ENCODE measurements at regions not wholly inside any gene's neighbourhood (a gene's known extent, or its start where the extent isn't known, plus 50 kb on each side); places are given as distances from the start of the nearest gene placed in this dataset.
"Not testable (repeated sequence)": the region's sequence is repeated elsewhere in the genome, so short reads cannot be mapped to it uniquely, and the experiment has no call there.

- no peak for DNase-seq (ENCODE audit: low read depth, low spot score)
- in situ Hi-C loops (cut with HindIII; ENCODE audit: low pct_unique_long_range_greater_than_20kb, low sequenced_read_pairs): no loop called here
Observed at GRCh38 chr1:47491341-47491753, 53.5 kb downstream of the FOXD2 start.

GRCh38 chr1:47495176-47495713 is 57.4 kb downstream of the FOXD2 start:
- in situ Hi-C loops (cut with HindIII; ENCODE audit: low pct_unique_long_range_greater_than_20kb, low sequenced_read_pairs): no loop called here

GRCh38 chr1:47498551-47498950 is 60.7 kb downstream of the FOXD2 start:
- in situ Hi-C loops (cut with HindIII; ENCODE audit: low pct_unique_long_range_greater_than_20kb, low sequenced_read_pairs): no loop called here

More at GRCh38 chr1:47495176-47495713, 57.4 kb downstream of the FOXD2 start:
- no peak for DNase-seq (ENCODE audit: low read depth, low spot score)

GRCh38 chr1:47501069-47501468 is 63.2 kb downstream of the FOXD2 start:
- no peak for DNase-seq (ENCODE audit: low read depth, low spot score)
- in situ Hi-C loops (cut with HindIII; ENCODE audit: low pct_unique_long_range_greater_than_20kb, low sequenced_read_pairs): no loop called here

More at GRCh38 chr1:47498551-47498950, 60.7 kb downstream of the FOXD2 start:
- no peak for DNase-seq (ENCODE audit: low read depth, low spot score)

GRCh38 chr1:47502746-47503370 is 65.0 kb downstream of the FOXD2 start:
- in situ Hi-C loops (cut with HindIII; ENCODE audit: low pct_unique_long_range_greater_than_20kb, low sequenced_read_pairs): no loop called here
- DNase-seq (ENCODE audit: low read depth, low spot score): no peak

GRCh38 chr1:47504840-47505239 is 67.0 kb downstream of the FOXD2 start:
- DNase-seq (ENCODE audit: low read depth, low spot score); in situ Hi-C loops (cut with HindIII; ENCODE audit: low pct_unique_long_range_greater_than_20kb, low sequenced_read_pairs): not testable (repeated sequence)

GRCh38 chr1:47505267-47505666 is 67.4 kb downstream of the FOXD2 start:
- DNase-seq (ENCODE audit: low read depth, low spot score): no peak
- in situ Hi-C loops (cut with HindIII; ENCODE audit: low pct_unique_long_range_greater_than_20kb, low sequenced_read_pairs): no loop called here

DNA sequence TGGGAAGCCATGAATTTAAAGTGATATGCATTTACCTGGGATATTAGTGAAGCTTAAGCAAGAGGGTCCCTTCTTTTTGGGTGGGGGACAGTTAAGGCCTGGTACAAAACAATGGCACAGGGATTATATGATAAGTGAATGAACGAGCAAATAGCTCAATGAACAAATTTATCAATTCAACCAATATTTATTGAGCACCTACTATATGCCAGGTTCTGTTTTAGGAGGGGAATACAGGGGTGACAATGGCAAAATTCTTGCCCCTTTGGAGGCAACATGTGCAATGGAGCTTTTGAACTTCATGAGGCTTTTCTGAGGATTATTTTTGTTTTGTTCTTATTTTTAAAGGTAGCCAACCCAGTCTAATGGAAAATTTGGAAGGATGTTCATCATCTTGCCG is 68.2 kb downstream of the FOXD2 start:
- DNase-seq (ENCODE audit: low read depth, low spot score): no peak
- in situ Hi-C loops (cut with HindIII; ENCODE audit: low pct_unique_long_range_greater_than_20kb, low sequenced_read_pairs): no loop called here

DNA sequence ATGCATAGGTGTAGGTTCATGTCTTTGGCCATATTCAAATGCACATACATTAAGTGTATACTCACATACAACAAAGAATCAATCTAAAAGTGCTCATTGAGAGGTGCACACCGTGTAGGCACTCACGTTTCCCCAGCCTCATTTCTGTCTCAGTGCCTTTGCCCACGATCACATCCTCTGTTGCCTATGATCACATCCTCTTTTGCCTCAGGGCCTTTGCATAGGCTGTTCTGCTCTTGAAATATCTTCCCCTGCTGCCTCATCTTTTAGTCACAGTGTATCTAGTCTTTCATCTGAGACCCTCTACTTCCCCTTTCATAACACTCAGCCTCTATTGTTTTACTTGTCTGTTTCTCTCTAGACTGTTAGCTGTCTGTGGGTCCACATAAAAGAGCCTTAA is 69.3 kb downstream of the FOXD2 start:
- DNase-seq (ENCODE audit: low read depth, low spot score): no peak

GRCh38 chr1:47507881-47508701 is 70.2 kb downstream of the FOXD2 start:
- in situ Hi-C loops (cut with HindIII; ENCODE audit: low pct_unique_long_range_greater_than_20kb, low sequenced_read_pairs): no loop called here
- DNase-seq (ENCODE audit: low read depth, low spot score): no peak

More for the DNA sequence above, 69.3 kb downstream of the FOXD2 start:
- in situ Hi-C loops (cut with HindIII; ENCODE audit: low pct_unique_long_range_greater_than_20kb, low sequenced_read_pairs): no loop called here

GRCh38 chr1:47508702-47509431 is 71.0 kb downstream of the FOXD2 start:
- DNase-seq (ENCODE audit: low read depth, low spot score): no peak
- in situ Hi-C loops (cut with HindIII; ENCODE audit: low pct_unique_long_range_greater_than_20kb, low sequenced_read_pairs): no loop called here

- in situ Hi-C loops (cut with HindIII; ENCODE audit: low pct_unique_long_range_greater_than_20kb, low sequenced_read_pairs): no loop called here
- no peak for DNase-seq (ENCODE audit: low read depth, low spot score)
Observed at GRCh38 chr1:47510282-47510811, 72.5 kb downstream of the FOXD2 start.

GRCh38 chr1:47511825-47512224 is 74.0 kb downstream of the FOXD2 start:
- no peak for DNase-seq (ENCODE audit: low read depth, low spot score)
- in situ Hi-C loops (cut with HindIII; ENCODE audit: low pct_unique_long_range_greater_than_20kb, low sequenced_read_pairs): no loop called here

DNA sequence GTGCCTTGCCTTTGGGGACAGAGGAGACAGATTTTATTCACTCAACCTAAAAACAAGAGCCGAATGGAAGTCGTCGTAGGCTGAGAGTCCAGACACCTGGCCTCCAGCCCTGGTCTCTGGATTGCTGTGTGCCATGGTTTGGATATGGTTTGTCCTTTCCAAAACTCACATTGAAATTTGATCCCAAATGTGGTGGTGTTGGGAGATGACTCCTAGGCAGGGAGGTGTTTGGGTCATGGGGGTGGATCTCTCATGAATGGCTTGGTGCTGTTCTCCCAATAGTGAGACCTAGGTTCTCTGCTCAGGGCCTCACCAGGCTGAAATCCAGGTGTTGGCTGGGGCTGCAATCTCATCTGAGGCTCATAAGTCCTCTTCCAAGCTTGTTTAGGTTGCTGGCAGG is 75.5 kb downstream of the FOXD2 start:
- no peak for DNase-seq (ENCODE audit: low read depth, low spot score)
- in situ Hi-C loops (cut with HindIII; ENCODE audit: low pct_unique_long_range_greater_than_20kb, low sequenced_read_pairs): no loop called here

DNA sequence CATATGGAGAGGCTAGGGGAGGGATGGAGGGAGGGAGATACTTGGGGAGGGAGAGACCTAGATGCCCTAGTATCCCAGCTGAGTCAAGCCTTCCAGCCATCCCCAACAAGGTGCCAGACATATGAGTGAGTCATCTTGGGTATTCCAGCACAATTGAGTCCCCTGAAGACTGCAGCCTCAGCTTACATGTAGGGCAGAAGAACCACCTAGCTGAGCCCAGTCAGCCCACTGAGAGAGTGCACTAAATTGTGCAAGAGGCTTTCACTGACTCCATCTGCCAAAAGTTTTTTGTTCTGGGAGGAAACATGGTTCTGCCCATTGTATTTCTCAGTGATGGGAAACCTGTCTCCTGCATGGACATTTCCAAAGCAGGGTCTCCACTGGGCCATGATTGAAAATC is 76.4 kb downstream of the FOXD2 start:
- DNase-seq (ENCODE audit: low read depth, low spot score): no peak
- in situ Hi-C loops (cut with HindIII; ENCODE audit: low pct_unique_long_range_greater_than_20kb, low sequenced_read_pairs): no loop called here

DNA sequence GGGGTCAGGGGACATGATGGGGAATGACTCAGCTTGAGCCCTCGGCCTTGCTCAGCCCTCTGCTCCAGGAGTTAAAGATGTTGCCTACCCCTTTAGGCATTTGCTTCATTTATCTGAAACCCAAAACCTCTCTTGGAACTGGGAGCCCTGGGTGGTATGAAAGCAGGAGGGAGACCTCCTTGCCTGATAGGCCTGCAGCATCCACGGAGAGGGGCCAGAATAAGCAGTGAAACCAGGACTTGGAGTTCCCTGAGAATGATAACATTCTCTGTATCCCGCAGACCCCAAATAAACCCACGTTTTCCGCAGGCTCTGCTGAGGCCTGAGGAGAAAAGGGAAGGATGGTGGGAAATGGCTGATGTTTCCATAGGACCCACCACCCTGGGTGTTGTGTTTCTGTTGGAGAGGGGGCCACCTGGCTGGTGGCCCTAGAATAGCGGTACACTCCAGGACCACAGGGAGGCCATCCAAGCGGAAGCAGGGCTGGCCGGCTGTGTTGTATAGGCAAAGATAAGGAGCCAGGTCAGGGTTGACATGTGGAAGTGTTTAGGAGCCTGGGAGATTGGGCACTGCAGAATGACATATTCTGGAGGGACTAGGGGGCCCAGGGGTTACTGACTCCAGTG is 77.4 kb downstream of the FOXD2 start:
- no peak for DNase-seq (ENCODE audit: low read depth, low spot score)
- in situ Hi-C loops (cut with HindIII; ENCODE audit: low pct_unique_long_range_greater_than_20kb, low sequenced_read_pairs): no loop called here

- no peak for DNase-seq (ENCODE audit: low read depth, low spot score)
- in situ Hi-C loops (cut with HindIII; ENCODE audit: low pct_unique_long_range_greater_than_20kb, low sequenced_read_pairs): no loop called here
Observed at GRCh38 chr1:47517946-47518345, 80.1 kb downstream of the FOXD2 start.

DNA sequence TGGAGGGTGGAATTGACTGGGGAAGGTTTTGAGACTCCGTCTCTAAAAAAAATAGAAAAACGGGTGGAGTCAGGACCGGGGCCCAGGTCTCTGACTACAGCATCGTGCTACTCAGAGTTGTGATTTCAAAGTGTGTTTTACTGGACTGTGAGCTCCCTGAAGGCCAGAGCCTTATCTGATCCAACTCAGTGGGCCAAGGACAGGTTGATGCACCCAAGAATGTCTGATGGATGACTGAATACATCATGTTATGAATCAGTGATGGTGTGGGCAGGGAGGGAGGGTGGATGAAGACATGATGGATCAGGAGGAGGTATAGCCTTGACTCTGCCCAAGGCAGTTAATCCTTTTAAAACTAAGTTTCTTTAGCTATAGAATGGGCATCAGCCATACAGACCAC is 81.6 kb downstream of the FOXD2 start:
- in situ Hi-C loops (cut with HindIII; ENCODE audit: low pct_unique_long_range_greater_than_20kb, low sequenced_read_pairs): no loop called here
- DNase-seq (ENCODE audit: low read depth, low spot score): no peak
